ENCODE measurements at regions not wholly inside any gene's neighbourhood (a gene's known extent, or its start where the extent isn't known, plus 50 kb on each side); places are given as distances from the start of the nearest gene placed in this dataset.

GRCh38 chr9:73896061-73896460 is 601.1 kb upstream of the RORB start:
- DNase-seq (ENCODE audit: low read depth): no peak
- no peak overlapping the region for H3K4me3 ChIP-seq (ENCODE audit: low read depth, low read length)
- TF ChIP-seq CTCF (conservative IDR thresholded peaks at IDR 0.05; ENCODE audit: low read depth, low read length): no peak

- TF ChIP-seq CTCF (conservative IDR thresholded peaks at IDR 0.05; ENCODE audit: low read depth, low read length): no peak
Observed at GRCh38 chr9:73906671-73907070, 590.5 kb upstream of the RORB start.

GRCh38 chr9:73911804-73912203 is 585.3 kb upstream of the RORB start:
- H3K4me3 ChIP-seq (ENCODE audit: low read depth, low read length): no peak overlapping the region
- TF ChIP-seq CTCF (conservative IDR thresholded peaks at IDR 0.05; ENCODE audit: low read depth, low read length): no peak
- no peak for DNase-seq (ENCODE audit: low read depth)

More at GRCh38 chr9:73906671-73907070, 590.5 kb upstream of the RORB start:
- H3K4me3 ChIP-seq (ENCODE audit: low read depth, low read length): no peak overlapping the region
- DNase-seq (ENCODE audit: low read depth): no peak

GRCh38 chr9:73916016-73916673 is 581.0 kb upstream of the RORB start:
- H3K4me3 ChIP-seq (ENCODE audit: low read depth, low read length): no peak overlapping the region
- TF ChIP-seq CTCF (conservative IDR thresholded peaks at IDR 0.05; ENCODE audit: low read depth, low read length): peak; percentile 53
- no peak for DNase-seq (ENCODE audit: low read depth)

- DNase-seq (ENCODE audit: low read depth): no peak
- no peak overlapping the region for H3K4me3 ChIP-seq (ENCODE audit: low read depth, low read length)
- no peak for TF ChIP-seq CTCF (conservative IDR thresholded peaks at IDR 0.05; ENCODE audit: low read depth, low read length)
Observed at GRCh38 chr9:73919712-73920111, 577.4 kb upstream of the RORB start.

GRCh38 chr9:73923796-73924195 is 573.3 kb upstream of the RORB start:
- no peak for DNase-seq (ENCODE audit: low read depth)
- no peak for TF ChIP-seq CTCF (conservative IDR thresholded peaks at IDR 0.05; ENCODE audit: low read depth, low read length)

GRCh38 chr9:73951147-73951546 is 546.0 kb upstream of the RORB start:
- DNase-seq (ENCODE audit: low read depth): no peak
- no peak for TF ChIP-seq CTCF (conservative IDR thresholded peaks at IDR 0.05; ENCODE audit: low read depth, low read length)

More at GRCh38 chr9:73923796-73924195, 573.3 kb upstream of the RORB start:
- no peak overlapping the region for H3K4me3 ChIP-seq (ENCODE audit: low read depth, low read length)

More at GRCh38 chr9:73951147-73951546, 546.0 kb upstream of the RORB start:
- H3K4me3 ChIP-seq (ENCODE audit: low read depth, low read length): no peak overlapping the region
